ENCODE measurements at regions not wholly inside any gene's neighbourhood (a gene's known extent, or its start where the extent isn't known, plus 50 kb on each side); places are given as distances from the start of the nearest gene placed in this dataset.
"Not testable (repeated sequence)": the region's sequence is repeated elsewhere in the genome, so short reads cannot be mapped to it uniquely, and the experiment has no call there.

- no peak for DNase-seq (ENCODE audit: low read depth, low spot score)
Observed at GRCh38 chr16:49940464-49941224, 84.4 kb upstream of the CNEP1R1 start.

- DNase-seq (ENCODE audit: low read depth, low spot score), result no peak
Observed at GRCh38 chr16:49944221-49944620, 80.8 kb upstream of the CNEP1R1 start.

GRCh38 chr16:49947907-49948678 is 76.9 kb upstream of the CNEP1R1 start:
- DNase-seq (ENCODE audit: low read depth, low spot score), result no peak

GRCh38 chr16:49951574-49952195 is 73.3 kb upstream of the CNEP1R1 start:
- peak; percentile 34 for DNase-seq (ENCODE audit: low read depth, low spot score)

GRCh38 chr16:49952386-49952785 is 72.6 kb upstream of the CNEP1R1 start:
- peak; percentile 50 for DNase-seq (ENCODE audit: low read depth, low spot score)

GRCh38 chr16:49953090-49953489 is 71.9 kb upstream of the CNEP1R1 start:
- no peak for DNase-seq (ENCODE audit: low read depth, low spot score)

GRCh38 chr16:49955858-49956257 is 69.2 kb upstream of the CNEP1R1 start:
- no peak for DNase-seq (ENCODE audit: low read depth, low spot score)

GRCh38 chr16:49956915-49957314 is 68.1 kb upstream of the CNEP1R1 start:
- no peak for DNase-seq (ENCODE audit: low read depth, low spot score)

GRCh38 chr16:49958448-49958847 is 66.6 kb upstream of the CNEP1R1 start:
- no peak for DNase-seq (ENCODE audit: low read depth, low spot score)

- peak; percentile 35 for DNase-seq (ENCODE audit: low read depth, low spot score)
Observed at GRCh38 chr16:49959552-49960277, 65.3 kb upstream of the CNEP1R1 start.

GRCh38 chr16:49961089-49961488 is 63.9 kb upstream of the CNEP1R1 start:
- DNase-seq (ENCODE audit: low read depth, low spot score), result no peak

GRCh38 chr16:49962566-49962965 is 62.5 kb upstream of the CNEP1R1 start:
- DNase-seq (ENCODE audit: low read depth, low spot score), result not testable (repeated sequence)

GRCh38 chr16:49964316-49964715 is 60.7 kb upstream of the CNEP1R1 start:
- no peak for DNase-seq (ENCODE audit: low read depth, low spot score)

- DNase-seq (ENCODE audit: low read depth, low spot score), result no peak
Observed at GRCh38 chr16:49964973-49965372, 60.1 kb upstream of the CNEP1R1 start.

GRCh38 chr16:49967012-49967559 is 57.9 kb upstream of the CNEP1R1 start:
- DNase-seq (ENCODE audit: low read depth, low spot score), result no peak

GRCh38 chr16:49969091-49970030 is 55.7 kb upstream of the CNEP1R1 start:
- peak; percentile 79 for DNase-seq (ENCODE audit: low read depth, low spot score)

- DNase-seq (ENCODE audit: low read depth, low spot score), result no peak
Observed at GRCh38 chr16:49970797-49971431, 54.1 kb upstream of the CNEP1R1 start.

GRCh38 chr16:49972280-49972679 is 52.7 kb upstream of the CNEP1R1 start:
- DNase-seq (ENCODE audit: low read depth, low spot score), result no peak

- DNase-seq (ENCODE audit: low read depth, low spot score), result no peak
Observed at GRCh38 chr16:49972961-49973360, 52.1 kb upstream of the CNEP1R1 start.
